ENCODE measurements at regions not wholly inside any gene's neighbourhood (a gene's known extent, or its start where the extent isn't known, plus 50 kb on each side); places are given as distances from the start of the nearest gene placed in this dataset.

GRCh38 chr2:17051538-17051937 is 385.9 kb upstream of the CYRIA start:
- no peak for TF ChIP-seq CTCF (IDR thresholded peaks at IDR 0.05; ENCODE audit: control extremely low read depth, extremely low read depth, low read depth, missing control alignments)
- ChIA-PET CTCF (no interaction called here), POLR2A (no interaction called here)
- DNase-seq (ENCODE audit: extremely low spot score), result no peak

- DNase-seq (ENCODE audit: extremely low spot score), result no peak
- TF ChIP-seq CTCF (IDR thresholded peaks at IDR 0.05; ENCODE audit: control extremely low read depth, extremely low read depth, low read depth, missing control alignments), result no peak
- CTCF ChIA-PET, result no interaction called here
- POLR2A ChIA-PET, result no interaction called here
These were observed 377.5 kb upstream of the CYRIA start for GRCh38 chr2:17043173-17043572.

- no peak for DNase-seq (ENCODE audit: extremely low spot score)
- POLR2A ChIA-PET, result no interaction called here
- CTCF ChIA-PET, result no interaction called here
- TF ChIP-seq CTCF (IDR thresholded peaks at IDR 0.05; ENCODE audit: control extremely low read depth, extremely low read depth, low read depth, missing control alignments), result no peak
These were observed 370.7 kb upstream of the CYRIA start for GRCh38 chr2:17036361-17036760.

- no peak for DNase-seq (ENCODE audit: extremely low spot score)
- no peak for TF ChIP-seq CTCF (IDR thresholded peaks at IDR 0.05; ENCODE audit: control extremely low read depth, extremely low read depth, low read depth, missing control alignments)
- ChIA-PET POLR2A (no interaction called here), CTCF (no interaction called here)
These were observed 369.4 kb upstream of the CYRIA start for GRCh38 chr2:17035010-17035409.

- POLR2A ChIA-PET, result no interaction called here
- DNase-seq (ENCODE audit: extremely low spot score), result no peak
- TF ChIP-seq CTCF (IDR thresholded peaks at IDR 0.05; ENCODE audit: control extremely low read depth, extremely low read depth, low read depth, missing control alignments), result no peak
- CTCF ChIA-PET, result interaction anchor here (1.3 kb wide), 1 partner anchor 9 kb away, joined by 4 read pairs; no protein-coding TSS in a partner anchor
These were observed 364.4 kb upstream of the CYRIA start for GRCh38 chr2:17030047-17030446.

- CTCF ChIA-PET, result interaction anchor here (1.6 kb wide), 1 partner anchor 9 kb away, joined by 3 read pairs; no protein-coding TSS in a partner anchor
- POLR2A ChIA-PET, result no interaction called here
- no peak for TF ChIP-seq CTCF (IDR thresholded peaks at IDR 0.05; ENCODE audit: control extremely low read depth, extremely low read depth, low read depth, missing control alignments)
- DNase-seq (ENCODE audit: extremely low spot score), result no peak
These were observed 346.7 kb upstream of the CYRIA start for GRCh38 chr2:17012297-17012696.

- ChIA-PET POLR2A (no interaction called here), CTCF (interaction anchor here (1.0 to 2.5 kb wide), 2 partner anchors 9 to 35 kb away, joined by 3 to 5 read pairs; no protein-coding TSS in a partner anchor)
- TF ChIP-seq CTCF (IDR thresholded peaks at IDR 0.05; ENCODE audit: control extremely low read depth, extremely low read depth, low read depth, missing control alignments), result no peak
- no peak for DNase-seq (ENCODE audit: extremely low spot score)
These were observed 344.5 kb upstream of the CYRIA start for GRCh38 chr2:17010104-17010503.

Measured in GM10248 (cell line).